Lower leg skin (tissue), 4 donors: ENCODE measurements at regions not wholly inside any gene's neighbourhood (a gene's known extent, or its start where the extent isn't known, plus 50 kb on each side); places are given as distances from the start of the nearest gene placed in this dataset.

ENCODE experiments used
- DNase-seq, 2 donors: peaks; one replicate each; pipeline ENCODE4 v3.0.0-alpha.2; 2019; ENCODE audit warnings: low spot score in 2 of 2
- H3K4me3 ChIP-seq: fragments of 200-600 bp; sonication (generic); 2 replicates; pipeline ENCODE4 v1.5.1; 2017; ENCODE audit warnings: mild to moderate bottlenecking, low read depth; ENCODE audit not compliant: poor library complexity, severe bottlenecking
- CTCF ChIP-seq, 3 donors: fragments of 450-650 bp; IDR thresholded peaks; one replicate each; pipeline ENCODE4 v1.5.1; 2016; ENCODE audit warnings: antibody characterized with exemption in 3 of 3, mild to moderate bottlenecking in 3 of 3, moderate library complexity in 2 of 3
- POLR2A ChIP-seq, 2 donors: fragments of 450-650 bp; IDR thresholded peaks; one replicate each; pipeline ENCODE4 v1.6.1; 2016 to 2017; ENCODE audit warnings: antibody characterized with exemption in 2 of 2, mild to moderate bottlenecking in 1 of 2, moderate library complexity in 1 of 2
- WGBS, 2 donors: methylation state at CpG; one replicate each; pipeline ENCODE4 v1.1.5; 2018; 5-methylcytosine and 5-hydroxymethylcytosine counted together
- intact Hi-C: fragments of 100-400 bp; cut with DNase I; formaldehyde crosslinking; loops from one replicate; pipeline ENCODE4 v1.15.0; 2023; ENCODE audit warnings: low total_unique reads

- DNase-seq: no peak
- 65 to 70% methylated on average over 7 of the region's 7 CpGs for WGBS, 2 donors
- TF ChIP-seq POLR2A (IDR thresholded peaks at IDR 0.05): no peak
- no peak for TF ChIP-seq CTCF (IDR thresholded peaks at IDR 0.05)
- intact Hi-C loops: no loop called here
- H3K4me3 ChIP-seq: no peak overlapping the region
Measured at GRCh38 chr20:10132387-10132786, 86.2 kb upstream of the SNAP25 start.

- H3K4me3 ChIP-seq: no peak overlapping the region
- TF ChIP-seq POLR2A (IDR thresholded peaks at IDR 0.05) (no peak), CTCF (IDR thresholded peaks at IDR 0.05) (no peak)
- no peak for DNase-seq
- intact Hi-C loops: no loop called here
- 91 to 92% methylated on average over 4 of the region's 4 CpGs for WGBS, 2 donors
Measured at GRCh38 chr20:10133532-10133931, 85.1 kb upstream of the SNAP25 start.

DNA sequence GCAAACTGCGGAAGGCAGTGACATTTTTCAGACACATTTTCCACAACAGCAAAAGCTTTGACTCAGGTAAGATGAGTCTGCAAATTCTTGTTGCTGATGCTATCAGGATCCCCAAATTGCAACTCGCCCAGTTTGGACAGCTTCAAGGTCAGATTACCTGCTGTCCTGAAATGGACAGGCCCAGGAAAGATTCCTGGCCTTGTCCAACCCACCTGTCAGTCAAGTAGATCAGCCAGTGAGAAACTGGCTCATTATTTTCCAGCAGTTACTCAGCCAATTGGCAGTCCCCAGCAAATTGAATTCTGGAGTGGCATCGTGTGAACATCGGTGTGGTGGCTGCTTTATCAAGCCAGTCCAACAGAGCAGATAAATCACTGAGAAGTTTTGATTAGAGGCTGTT, 84.5 kb upstream of the SNAP25 start:
- TF ChIP-seq POLR2A (IDR thresholded peaks at IDR 0.05) (no peak), CTCF (IDR thresholded peaks at IDR 0.05) (no peak)
- intact Hi-C loops: no loop called here
- DNase-seq: no peak
- H3K4me3 ChIP-seq: no peak overlapping the region
- WGBS, 2 donors: 53 to 67% methylated on average over 4 of the region's 4 CpGs

DNA sequence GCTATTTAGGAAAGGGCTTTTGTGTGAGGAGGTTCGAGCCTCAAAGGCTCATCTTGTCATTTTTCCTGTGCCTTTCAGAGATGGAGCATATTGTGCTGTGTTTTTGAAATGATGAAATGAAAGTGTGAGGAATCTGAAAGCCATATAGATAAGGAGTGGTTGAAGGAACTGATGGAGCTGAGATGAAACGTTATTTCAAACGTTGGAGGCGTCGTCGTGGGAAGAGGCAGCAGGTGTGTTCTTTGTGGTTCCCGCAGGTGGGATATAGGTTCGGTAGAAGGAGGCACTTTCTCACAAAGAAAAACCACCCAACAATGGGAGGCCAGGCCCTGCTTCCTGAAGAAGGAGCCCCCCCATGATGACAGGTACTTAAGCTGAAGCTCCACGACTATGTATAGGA, 83.2 kb upstream of the SNAP25 start:
- no peak overlapping the region for H3K4me3 ChIP-seq
- no peak for TF ChIP-seq POLR2A (IDR thresholded peaks at IDR 0.05)
- no peak for DNase-seq
- 91 to 92% methylated on average over 9 of the region's 9 CpGs for WGBS, 2 donors
- intact Hi-C loops: no loop called here

- no peak for TF ChIP-seq POLR2A (IDR thresholded peaks at IDR 0.05)
- TF ChIP-seq CTCF (IDR thresholded peaks at IDR 0.05): no peak
- intact Hi-C loops: no loop called here
- WGBS, 2 donors: 33 to 43% methylated on average over 4 of the region's 4 CpGs
- no peak overlapping the region for H3K4me3 ChIP-seq
- DNase-seq: no peak
Measured at GRCh38 chr20:10137032-10137431, 81.6 kb upstream of the SNAP25 start.

DNA sequence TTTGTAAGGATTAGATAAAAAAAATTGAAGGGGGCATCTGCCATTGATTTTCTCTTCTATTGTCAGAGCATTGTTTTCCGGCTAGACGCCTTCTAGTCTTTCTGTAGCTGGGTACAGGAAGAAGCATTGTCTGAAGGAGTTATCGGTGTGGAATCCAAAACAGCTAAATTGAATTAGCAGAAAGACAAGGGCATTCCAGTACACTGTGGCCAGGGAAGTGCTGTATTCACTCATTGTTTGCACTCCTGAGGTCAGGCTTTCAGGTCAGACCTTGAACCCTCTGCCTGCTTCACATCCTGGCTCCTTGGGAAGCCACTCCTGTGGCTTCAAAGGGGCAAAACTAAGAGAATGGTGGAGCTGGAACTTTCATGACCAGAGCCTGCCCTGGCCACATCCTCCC, 81.1 kb upstream of the SNAP25 start:
- no peak overlapping the region for H3K4me3 ChIP-seq
- DNase-seq: no peak
- intact Hi-C loops: no loop called here
- TF ChIP-seq CTCF (IDR thresholded peaks at IDR 0.05): no peak
- TF ChIP-seq POLR2A (IDR thresholded peaks at IDR 0.05): no peak
- WGBS, 2 donors: 47 to 57% methylated on average over 3 of the region's 3 CpGs
